ENCODE measurements at regions not wholly inside any gene's neighbourhood (a gene's known extent, or its start where the extent isn't known, plus 50 kb on each side); places are given as distances from the start of the nearest gene placed in this dataset.
A peak's percentile ranks its signal among the peaks of the same experiment; 100 is the strongest.

- Histone ChIP-seq H3K9me3 (no peaks in the 10 kb centered on the region), H3K4me3 (no peak overlapping the region), H3K36me3 (ENCODE audit: low read depth) (no peaks in the 10 kb centered on the region), H3K4me1 (ENCODE audit: low read depth) (peaks cover 5% of the 10 kb centered on the region)
- intact Hi-C loops (cut with DNase I, micrococcal nuclease), result no loop called here
- no peak for TF ChIP-seq CTCF (IDR thresholded peaks at IDR 0.05)
- ATAC-seq (no peak), DNase-seq (no peak)
These were observed 50.4 kb downstream of the HAPSTR1 start for GRCh38 chr16:9141813-9142212.

GRCh38 chr16:9144106-9144505 lies 52.7 kb downstream of the HAPSTR1 start:
- H3K9me3 ChIP-seq, result no peaks in the 10 kb centered on the region
- no peaks in the 10 kb centered on the region for H3K36me3 ChIP-seq (ENCODE audit: low read depth)
- peaks cover 3% of the 10 kb centered on the region for H3K4me1 ChIP-seq (ENCODE audit: low read depth)
- intact Hi-C loops (cut with DNase I, micrococcal nuclease), result no loop called here
- ATAC-seq (no peak), DNase-seq (no peak)
- H3K4me3 ChIP-seq, result no peak overlapping the region
- no peak for TF ChIP-seq CTCF (IDR thresholded peaks at IDR 0.05)

- intact Hi-C loops (cut with DNase I, micrococcal nuclease), result no loop called here
- Histone ChIP-seq H3K4me3 (no peak overlapping the region), H3K36me3 (ENCODE audit: low read depth) (no peaks in the 10 kb centered on the region), H3K9me3 (no peaks in the 10 kb centered on the region), H3K4me1 (ENCODE audit: low read depth) (no peaks in the 10 kb centered on the region)
- no peak for TF ChIP-seq CTCF (IDR thresholded peaks at IDR 0.05)
- DNase-seq (no peak), ATAC-seq (no peak)
These were observed 57.1 kb downstream of the HAPSTR1 start for GRCh38 chr16:9148374-9149015.

GRCh38 chr16:9151074-9151473 lies 59.6 kb downstream of the HAPSTR1 start:
- ATAC-seq (no peak), DNase-seq (no peak)
- intact Hi-C loops (cut with DNase I, micrococcal nuclease), result no loop called here
- H3K36me3 ChIP-seq (ENCODE audit: low read depth), result no peaks in the 10 kb centered on the region
- TF ChIP-seq CTCF (IDR thresholded peaks at IDR 0.05), result no peak
- no peaks in the 10 kb centered on the region for H3K9me3 ChIP-seq
- H3K4me3 ChIP-seq, result no peak overlapping the region
- no peaks in the 10 kb centered on the region for H3K4me1 ChIP-seq (ENCODE audit: low read depth)

GRCh38 chr16:9151597-9151996 lies 60.2 kb downstream of the HAPSTR1 start:
- Histone ChIP-seq H3K4me3 (no peak overlapping the region), H3K4me1 (ENCODE audit: low read depth) (no peaks in the 10 kb centered on the region), H3K9me3 (no peaks in the 10 kb centered on the region), H3K36me3 (ENCODE audit: low read depth) (no peaks in the 10 kb centered on the region)
- no peak for TF ChIP-seq CTCF (IDR thresholded peaks at IDR 0.05)
- intact Hi-C loops (cut with DNase I, micrococcal nuclease), result no loop called here
- ATAC-seq (peak; percentile 60), DNase-seq (no peak)

Measured in mucosa of descending colon (tissue), 3 donors.